ENCODE measurements at regions not wholly inside any gene's neighbourhood (a gene's known extent, or its start where the extent isn't known, plus 50 kb on each side); places are given as distances from the start of the nearest gene placed in this dataset.

DNA sequence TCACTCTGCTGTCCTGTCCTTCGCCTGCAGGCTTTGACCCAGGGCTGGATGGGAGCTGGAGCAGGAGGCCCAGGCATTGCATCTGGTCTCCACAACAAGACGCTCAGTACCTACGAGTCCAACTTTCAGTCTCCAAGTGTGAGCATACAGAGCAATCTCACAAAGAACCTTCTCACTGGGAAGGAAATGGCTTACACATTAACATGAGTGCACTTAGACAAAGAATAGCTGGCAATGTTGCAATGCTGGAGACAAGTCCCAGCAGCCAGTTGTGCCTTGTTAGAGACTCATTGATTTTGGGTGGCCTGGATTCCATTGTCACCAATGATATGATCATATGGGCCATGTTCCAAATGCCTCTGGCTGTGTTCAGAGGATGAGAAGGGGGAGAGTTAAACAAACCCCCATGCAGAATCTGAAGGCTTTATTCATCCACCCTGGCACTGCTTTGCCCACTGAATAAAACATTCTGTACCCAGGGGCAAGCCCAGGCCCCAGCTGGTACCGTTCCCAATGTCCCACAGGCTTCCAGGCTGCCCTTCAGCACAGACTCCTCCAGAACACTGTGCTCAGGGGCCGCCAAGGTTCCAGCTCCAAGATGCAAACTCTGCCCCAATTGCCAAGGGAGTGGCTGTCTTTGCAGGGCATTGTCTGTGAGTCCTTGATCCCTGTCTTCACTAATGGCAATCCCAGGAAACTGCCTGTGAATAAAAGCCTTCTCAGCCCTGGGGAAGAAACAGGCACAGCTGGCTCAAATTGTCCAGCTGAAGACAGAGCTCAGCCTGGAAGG lies 185.5 kb downstream of the HSD17B3 start:
- TF ChIP-seq, protein P1, sequence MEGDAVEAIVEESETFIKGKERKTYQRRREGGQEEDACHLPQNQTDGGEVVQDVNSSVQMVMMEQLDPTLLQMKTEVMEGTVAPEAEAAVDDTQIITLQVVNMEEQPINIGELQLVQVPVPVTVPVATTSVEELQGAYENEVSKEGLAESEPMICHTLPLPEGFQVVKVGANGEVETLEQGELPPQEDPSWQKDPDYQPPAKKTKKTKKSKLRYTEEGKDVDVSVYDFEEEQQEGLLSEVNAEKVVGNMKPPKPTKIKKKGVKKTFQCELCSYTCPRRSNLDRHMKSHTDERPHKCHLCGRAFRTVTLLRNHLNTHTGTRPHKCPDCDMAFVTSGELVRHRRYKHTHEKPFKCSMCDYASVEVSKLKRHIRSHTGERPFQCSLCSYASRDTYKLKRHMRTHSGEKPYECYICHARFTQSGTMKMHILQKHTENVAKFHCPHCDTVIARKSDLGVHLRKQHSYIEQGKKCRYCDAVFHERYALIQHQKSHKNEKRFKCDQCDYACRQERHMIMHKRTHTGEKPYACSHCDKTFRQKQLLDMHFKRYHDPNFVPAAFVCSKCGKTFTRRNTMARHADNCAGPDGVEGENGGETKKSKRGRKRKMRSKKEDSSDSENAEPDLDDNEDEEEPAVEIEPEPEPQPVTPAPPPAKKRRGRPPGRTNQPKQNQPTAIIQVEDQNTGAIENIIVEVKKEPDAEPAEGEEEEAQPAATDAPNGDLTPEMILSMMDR (conservative IDR thresholded peaks at IDR 0.05 in 1 of 2, IDR thresholded peaks at IDR 0.05 in 1 of 2; ENCODE audit: low read depth in 1 of 2, low read length in 2 of 2), result no peak
- no peak for TF ChIP-seq EZH2 (IDR thresholded peaks at IDR 0.05; ENCODE audit: low read length, missing control alignments)
